Astrocyte (in vitro differentiated cells and primary cell): ENCODE measurements at regions not wholly inside any gene's neighbourhood (a gene's known extent, or its start where the extent isn't known, plus 50 kb on each side); places are given as distances from the start of the nearest gene placed in this dataset.

Experiments
- DNase-seq: peaks from one replicate; pipeline ENCODE4 v3.0.0-alpha.2; 2010; ENCODE audit warnings: low read depth
- FAIRE-seq: peaks from 2 replicates; lab custom pipeline; 2011; peaks lifted over from hg19 to GRCh38; lab: Jason Lieb, UNC
- H2AFZ ChIP-seq: 2 replicates; pipeline ENCODE4 v1.6.0; 2012; ENCODE audit warnings: low read depth, low read length, inconsistent platforms
- H3K27ac ChIP-seq: 2 replicates; pipeline ENCODE4 v1.5.1; 2011; ENCODE audit warnings: low read depth, low read length, inconsistent platforms
- H3K27me3 ChIP-seq: 2 replicates; pipeline ENCODE4 v1.6.0; 2011; ENCODE audit warnings: low read length, inconsistent platforms; ENCODE audit not compliant: insufficient read depth
- H3K36me3 ChIP-seq: 2 replicates; pipeline ENCODE4 v1.5.1; 2011; ENCODE audit warnings: low read length, inconsistent platforms; ENCODE audit not compliant: insufficient read depth
- H3K4me1 ChIP-seq: 2 replicates; pipeline ENCODE4 v1.5.1; 2011; ENCODE audit warnings: low read length, inconsistent platforms; ENCODE audit not compliant: insufficient read depth
- H3K4me2 ChIP-seq: 2 replicates; pipeline ENCODE4 v1.6.0; 2012; ENCODE audit warnings: low read length, inconsistent platforms
- H3K4me3 ChIP-seq: 2 replicates; pipeline ENCODE4 v1.5.1; 2011; ENCODE audit warnings: low read depth, mild to moderate bottlenecking, low read length, inconsistent platforms; ENCODE audit not compliant: insufficient read depth
- H3K79me2 ChIP-seq: 2 replicates; pipeline ENCODE4 v1.6.0; 2012; ENCODE audit warnings: mild to moderate bottlenecking, low read length, inconsistent platforms; ENCODE audit not compliant: insufficient read depth
- H3K9ac ChIP-seq: 2 replicates; pipeline ENCODE4 v1.6.0; 2012; ENCODE audit warnings: mild to moderate bottlenecking, low read length, inconsistent platforms
- H3K9me3 ChIP-seq: 2 replicates; pipeline ENCODE4 v1.5.1; 2012; ENCODE audit warnings: low read depth, mild to moderate bottlenecking, low read length, inconsistent platforms; ENCODE audit not compliant: insufficient read depth
- H4K20me1 ChIP-seq: 2 replicates; pipeline ENCODE4 v1.6.0; 2012; ENCODE audit warnings: low read length, inconsistent platforms; ENCODE audit not compliant: insufficient read depth
- H3K27ac Mint-ChIP-seq: one replicate; pipeline ENCODE4 v1.8.0; 2021; ENCODE audit warnings: mild to moderate bottlenecking, mixed read lengths; ENCODE audit not compliant: unreplicated experiment
- H3K27me3 Mint-ChIP-seq: one replicate; pipeline ENCODE4 v1.8.0; 2021; ENCODE audit warnings: low read depth, mixed read lengths; ENCODE audit not compliant: unreplicated experiment
- H3K36me3 Mint-ChIP-seq: one replicate; pipeline ENCODE4 v1.8.0; 2021; ENCODE audit warnings: low read depth, mixed read lengths; ENCODE audit not compliant: unreplicated experiment
- H3K4me1 Mint-ChIP-seq: one replicate; pipeline ENCODE4 v1.8.0; 2021; ENCODE audit warnings: low read depth, mixed read lengths; ENCODE audit not compliant: unreplicated experiment
- H3K4me3 Mint-ChIP-seq: one replicate; pipeline ENCODE4 v1.8.0; 2021; ENCODE audit warnings: mild to moderate bottlenecking, moderate library complexity, mixed read lengths; ENCODE audit not compliant: unreplicated experiment
- H3K9me3 Mint-ChIP-seq: one replicate; pipeline ENCODE4 v1.8.0; 2021; ENCODE audit warnings: mild to moderate bottlenecking, mixed read lengths; ENCODE audit not compliant: unreplicated experiment
- EZH2 ChIP-seq: IDR thresholded peaks from 2 replicates; pipeline ENCODE4 v1.6.1; 2012; ENCODE audit warnings: mild to moderate bottlenecking, low read length, inconsistent platforms; ENCODE audit not compliant: insufficient read depth
- TF ChIP-seq, protein P1 (sequence below): IDR thresholded peaks from 2 replicates; pipeline ENCODE4 v1.5.1; 2011; ENCODE audit warnings: low read depth, mild to moderate bottlenecking, inconsistent platforms, low read length, moderate library complexity; ENCODE audit not compliant: insufficient read depth

DNA sequence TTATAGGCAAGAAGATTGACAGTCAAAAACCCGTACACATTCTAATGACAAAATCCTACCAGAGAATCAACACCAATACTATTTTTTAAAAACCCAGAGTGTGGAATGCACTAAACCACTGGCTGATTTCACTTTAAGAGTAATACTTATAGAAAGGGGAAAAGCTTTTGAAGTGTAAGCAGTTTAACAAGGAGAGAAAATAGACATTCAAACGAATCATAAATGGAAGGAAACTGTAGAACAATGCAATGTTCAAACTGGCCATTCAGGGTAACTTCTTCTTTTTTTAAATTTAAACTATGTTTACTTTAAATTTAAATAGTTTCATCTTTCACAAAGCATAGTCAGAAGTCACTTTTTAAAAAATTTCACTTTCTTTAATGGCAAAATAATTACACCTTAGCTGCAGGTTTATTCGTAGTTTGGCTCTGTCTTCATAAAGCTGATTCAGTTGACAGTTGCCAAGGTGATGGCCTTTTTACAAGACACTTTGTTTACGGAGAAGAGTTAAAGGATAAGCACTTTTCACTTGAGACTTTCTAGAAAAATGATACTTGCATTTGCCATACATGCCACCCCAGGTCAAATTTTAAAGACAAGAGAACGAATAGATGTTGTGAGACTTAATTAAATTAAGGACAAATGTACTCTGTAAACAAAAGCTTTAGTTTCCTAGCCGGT lies 82.4 kb upstream of the KLF3 start:
- H3K79me2 ChIP-seq = no peaks in the 10 kb centered on the region
- H3K9ac ChIP-seq = no peak overlapping the region
- Mint-ChIP-seq H3K36me3 (no peaks in the 10 kb centered on the region), H3K27ac (no peak overlapping the region), H3K4me3 (no peak overlapping the region), H3K27me3 (peaks cover 6% of the 10 kb centered on the region), H3K9me3 (peaks cover 10% of the 10 kb centered on the region), H3K4me1 (peaks cover 9% of the 10 kb centered on the region)
- no peak overlapping the region for H3K4me3 ChIP-seq
- H3K27me3 ChIP-seq = no peaks in the 10 kb centered on the region
- TF ChIP-seq, protein P1, sequence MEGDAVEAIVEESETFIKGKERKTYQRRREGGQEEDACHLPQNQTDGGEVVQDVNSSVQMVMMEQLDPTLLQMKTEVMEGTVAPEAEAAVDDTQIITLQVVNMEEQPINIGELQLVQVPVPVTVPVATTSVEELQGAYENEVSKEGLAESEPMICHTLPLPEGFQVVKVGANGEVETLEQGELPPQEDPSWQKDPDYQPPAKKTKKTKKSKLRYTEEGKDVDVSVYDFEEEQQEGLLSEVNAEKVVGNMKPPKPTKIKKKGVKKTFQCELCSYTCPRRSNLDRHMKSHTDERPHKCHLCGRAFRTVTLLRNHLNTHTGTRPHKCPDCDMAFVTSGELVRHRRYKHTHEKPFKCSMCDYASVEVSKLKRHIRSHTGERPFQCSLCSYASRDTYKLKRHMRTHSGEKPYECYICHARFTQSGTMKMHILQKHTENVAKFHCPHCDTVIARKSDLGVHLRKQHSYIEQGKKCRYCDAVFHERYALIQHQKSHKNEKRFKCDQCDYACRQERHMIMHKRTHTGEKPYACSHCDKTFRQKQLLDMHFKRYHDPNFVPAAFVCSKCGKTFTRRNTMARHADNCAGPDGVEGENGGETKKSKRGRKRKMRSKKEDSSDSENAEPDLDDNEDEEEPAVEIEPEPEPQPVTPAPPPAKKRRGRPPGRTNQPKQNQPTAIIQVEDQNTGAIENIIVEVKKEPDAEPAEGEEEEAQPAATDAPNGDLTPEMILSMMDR = no peak
- TF ChIP-seq EZH2 = no peak
- H4K20me1 ChIP-seq = no peaks in the 10 kb centered on the region
- H3K36me3 ChIP-seq = no peaks in the 10 kb centered on the region
- no peak overlapping the region for H3K4me2 ChIP-seq
- DNase-seq (no peak), FAIRE-seq (no peak)
- H2AFZ ChIP-seq = no peak overlapping the region
- H3K27ac ChIP-seq = no peak overlapping the region
- no peaks in the 10 kb centered on the region for H3K4me1 ChIP-seq
- H3K9me3 ChIP-seq = no peaks in the 10 kb centered on the region

DNA sequence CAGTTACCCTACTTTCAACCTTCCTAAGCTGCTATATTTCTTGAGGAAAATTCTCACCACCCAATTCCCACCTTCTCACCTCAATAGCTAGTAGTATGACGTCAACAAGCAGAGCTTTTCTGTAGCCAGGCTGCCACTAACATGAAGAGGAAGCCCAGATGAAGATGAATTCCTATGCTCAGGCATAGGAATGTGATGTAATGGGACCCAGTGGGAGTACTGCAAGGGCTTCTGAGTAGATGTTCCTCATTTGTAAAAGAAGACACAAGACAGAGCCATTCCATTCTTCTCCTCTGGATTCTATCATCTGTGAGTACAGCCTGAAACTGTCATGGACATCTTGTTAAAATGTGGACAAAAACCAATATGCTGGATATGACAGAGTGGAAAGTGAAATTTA lies 81.6 kb upstream of the KLF3 start:
- no peak for FAIRE-seq
- no peak for TF ChIP-seq EZH2
- TF ChIP-seq, protein P1 = no peak
- Histone ChIP-seq H3K27ac (no peak overlapping the region), H3K4me2 (no peak overlapping the region), H3K36me3 (no peaks in the 10 kb centered on the region), H3K9me3 (no peaks in the 10 kb centered on the region), H2AFZ (no peak overlapping the region), H3K27me3 (peaks cover 2% of the 10 kb centered on the region), H3K79me2 (no peaks in the 10 kb centered on the region), H3K4me3 (no peak overlapping the region), H4K20me1 (no peaks in the 10 kb centered on the region), H3K4me1 (no peaks in the 10 kb centered on the region), H3K9ac (no peak overlapping the region)
- Mint-ChIP-seq H3K4me1 (peaks cover 12% of the 10 kb centered on the region), H3K27ac (peak overlapping the region; percentile 50), H3K4me3 (no peak overlapping the region), H3K9me3 (peaks cover 12% of the 10 kb centered on the region), H3K27me3 (peaks cover 8% of the 10 kb centered on the region), H3K36me3 (no peaks in the 10 kb centered on the region)
- DNase-seq = no peak

DNA sequence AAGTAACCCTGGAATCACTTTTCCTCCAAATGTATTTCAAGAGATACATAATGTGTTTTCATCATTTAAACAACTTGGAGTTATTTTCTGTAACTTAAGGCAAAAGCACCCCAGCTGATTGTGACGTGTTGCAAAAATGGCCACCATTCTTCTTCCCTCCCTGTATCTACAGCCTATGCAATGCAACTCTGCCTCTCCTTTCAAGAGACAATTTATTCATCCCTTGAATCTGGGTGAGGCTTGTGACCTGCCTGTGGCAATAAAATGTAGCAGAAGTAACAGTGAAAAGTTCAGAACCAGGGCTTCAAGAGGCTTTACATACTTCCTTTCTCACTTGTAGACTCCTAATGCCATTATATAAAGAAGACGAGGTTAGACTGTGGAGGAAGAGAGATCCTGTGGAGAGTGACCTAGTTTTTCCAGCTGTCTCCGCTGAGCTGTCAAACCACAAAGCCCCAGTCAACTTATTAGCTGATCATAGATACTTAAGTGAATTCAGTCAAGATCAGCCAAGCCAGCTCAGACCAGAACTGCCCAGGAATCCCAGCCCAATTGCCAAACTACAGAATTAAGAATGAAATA lies 81.0 kb upstream of the KLF3 start:
- Mint-ChIP-seq H3K4me3 (no peak overlapping the region), H3K27ac (peak overlapping the region; percentile 47), H3K36me3 (no peaks in the 10 kb centered on the region), H3K4me1 (peaks cover 12% of the 10 kb centered on the region), H3K9me3 (peaks cover 12% of the 10 kb centered on the region), H3K27me3 (peaks cover 8% of the 10 kb centered on the region)
- TF ChIP-seq, protein P1 = no peak
- no peak for TF ChIP-seq EZH2
- Histone ChIP-seq H3K79me2 (no peaks in the 10 kb centered on the region), H3K27me3 (peaks cover 2% of the 10 kb centered on the region), H3K9me3 (no peaks in the 10 kb centered on the region), H3K27ac (no peak overlapping the region), H3K36me3 (no peaks in the 10 kb centered on the region), H2AFZ (no peak overlapping the region), H3K4me3 (no peak overlapping the region), H3K4me1 (no peaks in the 10 kb centered on the region), H4K20me1 (no peaks in the 10 kb centered on the region), H3K4me2 (no peak overlapping the region), H3K9ac (no peak overlapping the region)
- no peak for DNase-seq
- no peak for FAIRE-seq
